ENCODE measurements at regions not wholly inside any gene's neighbourhood (a gene's known extent, or its start where the extent isn't known, plus 50 kb on each side); places are given as distances from the start of the nearest gene placed in this dataset.
A peak's percentile ranks its signal among the peaks of the same experiment; 100 is the strongest.
"Not testable (repeated sequence)": the region's sequence is repeated elsewhere in the genome, so short reads cannot be mapped to it uniquely, and the experiment has no call there.

DNA sequence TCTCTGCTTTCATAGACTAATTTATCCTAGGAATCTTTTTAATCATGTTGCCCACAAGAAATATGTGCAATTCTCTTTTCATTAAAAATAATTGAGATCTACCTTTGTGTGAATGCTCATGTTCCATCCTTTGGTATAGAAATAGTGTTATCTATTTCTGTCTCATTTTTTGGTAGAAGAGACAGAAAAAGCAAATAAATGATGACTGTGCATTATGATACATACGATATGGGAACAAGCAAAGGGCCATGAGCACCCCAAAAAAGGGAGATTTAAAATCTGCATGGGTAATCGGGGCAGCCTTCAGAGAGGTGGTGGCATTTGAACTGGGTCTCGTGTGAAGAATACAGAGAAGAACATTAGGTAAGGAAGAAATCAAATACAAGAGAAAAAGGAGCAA, 1197.5 kb upstream of the AUTS2 start:
- no peak for DNase-seq (ENCODE audit: low read depth)

DNA sequence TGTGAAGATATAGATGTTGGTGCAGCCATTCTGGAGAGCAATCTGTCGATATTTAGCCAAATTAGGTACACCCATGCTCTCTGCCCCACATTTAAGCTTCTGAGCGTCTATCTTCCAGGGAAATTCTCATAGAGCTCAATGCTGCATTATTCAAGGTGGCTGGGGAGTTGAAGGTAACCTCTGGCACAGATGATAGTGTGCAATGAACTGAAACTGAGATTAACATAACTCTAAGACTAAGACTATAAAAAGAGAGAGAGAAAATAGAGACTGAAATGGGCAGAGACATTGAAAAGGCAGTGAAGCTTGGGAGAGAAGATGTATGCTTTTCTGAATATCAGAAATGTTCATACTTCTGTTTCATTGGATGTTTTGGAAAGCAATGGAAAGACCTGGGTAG, 1197.0 kb upstream of the AUTS2 start:
- DNase-seq (ENCODE audit: low read depth): no peak

DNA sequence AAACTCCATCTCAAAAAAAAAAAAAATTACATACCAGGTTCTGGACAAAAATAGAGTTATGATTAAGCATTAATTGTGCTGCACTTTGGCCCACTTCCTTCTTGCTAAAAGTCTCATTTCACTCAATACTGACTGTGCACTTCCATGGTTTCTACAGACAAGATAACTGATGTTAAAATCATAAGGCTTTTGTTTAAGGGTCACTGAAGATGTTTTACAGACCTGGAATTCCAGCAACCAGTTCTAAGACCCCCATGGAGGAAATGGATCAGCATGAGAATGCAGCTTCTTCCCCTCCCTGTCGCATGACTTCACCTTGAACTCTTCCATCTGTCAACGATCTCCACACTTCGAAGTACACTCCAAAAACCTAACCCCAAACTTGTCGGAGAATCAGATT, 1191.8 kb upstream of the AUTS2 start:
- no peak for DNase-seq (ENCODE audit: low read depth)

DNA sequence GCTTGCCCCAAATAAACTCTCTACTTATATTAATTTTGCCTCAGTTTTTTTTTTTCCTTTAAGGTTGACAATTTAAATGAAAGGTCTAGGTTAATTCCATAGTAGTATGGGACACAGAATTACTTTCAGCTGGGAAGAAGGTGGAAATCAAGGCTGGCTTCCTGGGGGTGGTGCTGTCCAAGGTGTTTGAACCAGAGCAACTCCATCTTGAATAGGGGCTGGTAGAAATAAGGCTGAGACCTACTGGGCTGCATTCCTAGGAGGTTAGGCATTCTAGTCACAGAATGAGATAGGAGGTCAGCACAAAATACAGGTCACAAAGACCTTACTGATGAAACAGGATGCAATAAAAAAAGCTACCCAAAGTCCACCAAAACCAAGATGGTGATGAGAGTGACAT, 1190.8 kb upstream of the AUTS2 start:
- no peak for DNase-seq (ENCODE audit: low read depth)

DNA sequence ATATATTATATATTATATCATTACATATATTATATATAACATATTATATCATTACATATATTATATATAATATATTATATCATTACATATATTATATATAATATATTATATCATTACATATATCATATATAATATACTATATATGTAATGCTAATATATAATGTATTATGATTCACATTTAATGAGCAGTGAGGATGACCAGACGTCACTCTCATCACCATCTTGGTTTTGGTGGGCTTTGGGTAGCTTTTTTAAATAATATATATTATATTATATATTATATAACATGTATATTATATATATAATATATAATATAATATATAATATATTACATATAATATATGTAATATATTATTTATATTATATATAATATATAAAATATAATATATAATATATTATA, 1189.4 kb upstream of the AUTS2 start:
- DNase-seq (ENCODE audit: low read depth): no peak

DNA sequence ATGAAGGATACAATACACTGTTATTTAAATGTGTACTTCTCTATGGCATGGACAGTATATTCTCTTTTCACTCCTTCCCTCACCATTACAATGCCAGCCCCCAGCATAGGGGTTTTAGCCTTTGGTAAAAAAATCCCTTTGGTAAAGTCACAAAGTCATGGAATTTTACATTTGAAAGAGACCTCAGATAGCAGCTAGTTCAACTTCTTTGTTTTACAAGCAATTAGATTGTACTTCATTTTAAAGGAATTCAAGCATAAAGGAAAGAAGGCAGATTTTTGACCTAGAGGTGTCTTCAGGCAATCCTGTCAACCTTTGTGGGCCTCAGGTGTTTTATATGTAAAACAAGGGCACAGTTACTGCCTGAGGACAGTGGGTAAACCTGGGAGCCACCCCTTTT, 1188.4 kb upstream of the AUTS2 start:
- DNase-seq (ENCODE audit: low read depth): no peak

DNA sequence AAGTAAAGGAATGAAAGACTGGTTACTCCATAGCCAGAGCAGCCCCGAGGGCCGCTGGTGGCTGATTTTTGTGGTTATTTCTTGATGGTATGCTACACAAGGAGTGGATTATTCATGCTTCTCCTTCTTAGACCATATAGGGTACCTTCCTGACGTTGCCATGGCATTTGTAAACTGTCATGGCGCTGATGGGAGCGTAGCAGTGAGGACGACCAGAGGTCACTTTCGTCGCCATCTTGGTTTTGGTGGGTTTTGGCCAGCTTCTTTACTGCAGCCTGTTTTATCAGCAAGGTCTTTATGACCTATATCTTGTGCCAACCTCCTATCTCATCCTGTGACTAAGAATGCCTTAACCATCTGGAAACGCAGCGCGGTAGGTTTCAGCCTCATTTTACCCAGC, 1187.6 kb upstream of the AUTS2 start:
- DNase-seq (ENCODE audit: low read depth): not testable (repeated sequence)

DNA sequence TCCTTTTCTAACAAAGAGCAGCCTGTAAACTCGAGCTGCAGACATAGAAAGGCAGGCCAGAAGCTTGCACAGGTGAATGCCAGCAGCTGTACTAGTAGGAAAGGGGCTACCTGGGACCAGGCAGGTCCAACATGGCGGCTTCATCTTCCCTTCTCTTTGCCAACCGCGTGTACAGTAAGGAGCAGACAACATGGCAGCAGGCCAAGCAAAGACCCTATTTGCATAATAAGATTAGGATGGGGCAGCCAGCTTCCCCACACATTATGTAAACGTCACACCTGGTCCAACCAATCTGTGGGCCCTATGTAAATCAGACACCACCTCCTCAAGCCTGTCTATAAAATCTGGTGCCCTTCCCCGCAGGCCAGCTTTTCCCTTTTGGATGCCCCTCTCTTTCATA, 1186.5 kb upstream of the AUTS2 start:
- DNase-seq (ENCODE audit: low read depth): no peak

DNA sequence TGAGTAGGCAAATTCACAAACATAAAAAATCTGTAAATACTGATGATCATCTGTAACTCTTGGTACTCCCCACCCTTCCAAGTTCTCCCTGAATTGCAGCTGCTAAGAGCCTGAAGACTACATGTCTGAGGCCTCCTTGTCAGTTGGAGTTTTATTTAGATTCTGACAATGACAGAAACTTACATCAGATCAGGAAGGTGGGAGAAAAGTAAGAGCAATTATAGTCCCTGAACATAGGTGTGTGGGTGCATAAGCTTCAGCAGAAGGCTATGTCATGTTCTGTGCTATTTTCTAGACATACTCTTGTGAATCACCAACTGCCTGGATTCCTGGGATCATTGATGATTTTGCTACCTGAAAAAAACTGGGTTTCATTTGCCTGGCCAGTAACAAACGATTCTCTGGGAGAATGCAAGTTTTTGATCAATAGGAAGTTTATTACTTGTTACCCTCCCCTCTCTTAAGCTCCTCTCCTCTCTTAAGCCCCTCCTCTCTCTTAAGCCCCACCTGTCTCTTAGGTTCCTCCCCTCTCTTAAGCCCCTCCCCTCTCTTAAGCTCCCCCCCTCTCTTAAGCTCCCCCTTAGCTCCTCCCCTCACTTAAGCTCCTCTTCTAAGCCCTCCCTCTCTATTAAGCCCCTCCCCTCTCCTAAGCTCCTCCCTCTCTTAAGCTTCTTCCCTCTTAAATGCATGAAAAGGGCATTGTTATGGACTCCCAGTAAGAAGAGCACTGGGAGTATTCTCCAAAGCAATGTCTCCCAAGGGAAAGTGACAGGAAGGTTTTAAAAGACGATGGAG, 1183.4 kb upstream of the AUTS2 start:
- DNase-seq (ENCODE audit: low read depth): no peak

DNA sequence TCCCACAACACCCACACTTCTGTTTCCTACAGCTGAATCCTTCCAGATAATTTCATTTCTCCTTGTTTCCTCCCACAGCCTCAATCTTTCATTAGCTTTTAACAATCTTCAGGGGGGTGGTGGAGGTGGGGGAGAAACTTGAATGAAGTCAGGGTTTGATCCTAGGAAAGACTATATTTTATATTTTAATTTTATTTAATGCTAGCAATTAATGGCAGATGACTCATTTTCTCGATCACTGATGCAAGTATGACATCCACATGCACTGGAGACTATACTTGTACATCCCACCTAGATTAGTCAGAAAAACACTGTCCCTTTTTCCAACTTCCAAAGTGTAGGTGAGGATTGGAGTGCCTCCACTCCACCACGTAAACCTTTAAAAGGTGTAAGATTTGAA, 1181.3 kb upstream of the AUTS2 start:
- DNase-seq (ENCODE audit: low read depth): no peak

DNA sequence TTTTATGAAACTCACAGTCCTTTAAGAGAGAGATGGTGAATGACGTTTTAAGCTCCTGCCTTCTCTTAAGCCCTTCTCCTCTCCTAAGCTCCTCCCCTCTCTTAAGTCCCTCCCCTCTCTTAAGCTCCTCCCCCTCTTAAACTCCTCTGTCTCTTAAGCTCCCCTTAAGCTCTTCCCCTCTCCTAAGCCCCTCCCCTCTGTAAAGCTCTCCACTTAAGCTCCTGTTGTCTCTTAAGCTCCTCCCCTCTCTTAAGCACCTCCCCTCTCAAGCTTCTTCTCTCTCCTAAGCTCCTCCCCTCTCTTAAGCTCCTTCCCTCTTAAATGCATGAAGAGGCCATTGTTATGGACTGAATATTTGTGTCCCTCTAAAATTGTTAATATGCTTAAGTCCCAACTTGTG, 1180.6 kb upstream of the AUTS2 start:
- no peak for DNase-seq (ENCODE audit: low read depth)

DNA sequence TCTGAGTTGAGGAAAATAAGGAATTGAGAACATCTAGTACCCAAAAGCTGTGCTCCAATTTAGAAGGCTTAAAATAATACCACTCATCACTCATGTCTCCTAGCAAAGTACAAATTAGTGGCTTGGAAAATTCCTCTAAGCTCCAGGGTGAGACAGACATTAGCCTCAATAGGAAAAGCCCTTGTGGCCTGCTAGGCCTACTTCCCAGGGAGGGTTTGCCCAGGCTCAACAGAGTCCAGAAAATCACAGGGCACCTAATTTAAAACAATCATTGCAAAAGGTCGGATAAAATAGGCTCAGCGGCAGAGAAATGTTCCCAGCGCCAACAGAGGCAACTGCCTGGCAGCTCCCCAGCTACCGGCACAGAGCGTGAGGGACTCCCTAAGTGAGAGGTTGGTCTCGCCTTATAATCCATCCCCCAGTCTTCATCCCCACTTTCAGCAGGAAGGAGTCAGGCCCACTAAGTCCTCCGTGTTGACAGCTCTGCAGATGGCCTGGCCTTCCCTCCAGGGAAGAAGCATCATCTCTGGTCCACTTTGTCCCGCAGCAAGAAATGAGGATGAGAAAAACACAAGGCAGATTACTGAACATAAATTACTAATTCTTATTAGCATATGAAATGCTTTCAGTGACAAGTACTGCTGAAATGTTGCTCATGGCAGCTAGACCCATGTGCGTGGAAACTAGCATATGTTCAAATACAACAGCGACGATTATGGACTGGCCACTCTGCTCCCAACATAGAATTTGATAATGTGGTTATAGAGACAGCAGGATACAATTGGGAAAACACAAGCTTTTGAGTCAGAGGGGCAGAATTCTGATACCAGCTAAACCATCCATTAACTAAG, 1177.7 kb upstream of the AUTS2 start:
- no peak for DNase-seq (ENCODE audit: low read depth)

DNA sequence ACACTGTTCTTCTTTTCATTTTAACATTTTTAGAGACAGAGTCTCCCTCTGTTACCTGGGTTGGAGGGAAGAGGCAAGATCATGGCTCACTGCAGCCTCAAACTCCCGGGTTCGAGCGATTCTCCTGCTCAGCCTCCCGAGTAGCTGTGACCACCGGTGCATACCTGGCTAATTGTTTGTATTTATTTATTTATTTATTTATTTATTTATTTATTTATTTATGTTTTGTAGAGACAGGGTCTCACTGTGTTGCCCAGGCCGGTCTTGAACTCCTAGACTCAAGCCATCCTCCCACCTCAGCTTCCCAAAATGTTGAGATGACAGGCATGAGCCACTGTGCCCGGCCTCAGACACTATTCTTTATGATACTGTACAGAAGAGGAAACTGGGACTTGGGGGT, 1176.6 kb upstream of the AUTS2 start:
- DNase-seq (ENCODE audit: low read depth): no peak

DNA sequence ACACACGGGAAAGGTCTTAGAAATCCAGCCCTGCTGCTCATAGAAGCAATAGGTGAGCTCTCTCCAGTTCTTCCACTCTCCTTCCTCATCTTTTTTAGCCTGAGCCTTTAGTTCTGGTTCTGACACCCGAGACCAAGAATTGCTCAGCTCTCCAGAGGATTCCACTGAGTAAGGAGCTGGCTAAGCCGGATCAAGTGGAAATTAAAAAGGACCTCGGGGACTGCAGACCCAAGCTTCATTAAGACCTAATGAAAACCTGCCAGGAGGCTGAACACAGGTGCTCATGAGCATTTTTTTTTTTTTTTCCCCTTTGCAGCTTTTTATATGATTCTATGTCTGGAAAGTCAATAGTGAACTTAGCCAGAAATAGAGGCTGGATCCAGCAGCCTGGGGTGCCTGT, 1176.0 kb upstream of the AUTS2 start:
- no peak for DNase-seq (ENCODE audit: low read depth)

DNA sequence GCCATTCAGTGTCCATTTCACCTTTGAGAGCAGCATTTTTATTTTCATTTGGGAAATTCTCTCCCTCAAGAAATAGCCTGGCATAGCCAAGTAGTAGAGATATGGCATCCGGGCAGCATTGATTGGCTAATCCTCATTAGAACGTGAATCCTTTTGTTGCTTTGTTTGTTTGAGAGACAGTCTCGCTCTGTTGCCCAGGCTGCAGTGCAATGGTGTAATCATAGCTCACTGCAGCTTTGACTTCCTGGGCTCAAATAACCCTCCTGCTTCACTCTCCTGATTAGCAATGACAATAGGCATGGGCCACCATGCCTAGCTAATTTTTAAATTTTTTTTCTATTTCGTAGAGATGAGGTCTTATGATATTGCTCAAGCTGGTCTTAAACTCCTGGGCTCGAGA, 1174.9 kb upstream of the AUTS2 start:
- no peak for DNase-seq (ENCODE audit: low read depth)

DNA sequence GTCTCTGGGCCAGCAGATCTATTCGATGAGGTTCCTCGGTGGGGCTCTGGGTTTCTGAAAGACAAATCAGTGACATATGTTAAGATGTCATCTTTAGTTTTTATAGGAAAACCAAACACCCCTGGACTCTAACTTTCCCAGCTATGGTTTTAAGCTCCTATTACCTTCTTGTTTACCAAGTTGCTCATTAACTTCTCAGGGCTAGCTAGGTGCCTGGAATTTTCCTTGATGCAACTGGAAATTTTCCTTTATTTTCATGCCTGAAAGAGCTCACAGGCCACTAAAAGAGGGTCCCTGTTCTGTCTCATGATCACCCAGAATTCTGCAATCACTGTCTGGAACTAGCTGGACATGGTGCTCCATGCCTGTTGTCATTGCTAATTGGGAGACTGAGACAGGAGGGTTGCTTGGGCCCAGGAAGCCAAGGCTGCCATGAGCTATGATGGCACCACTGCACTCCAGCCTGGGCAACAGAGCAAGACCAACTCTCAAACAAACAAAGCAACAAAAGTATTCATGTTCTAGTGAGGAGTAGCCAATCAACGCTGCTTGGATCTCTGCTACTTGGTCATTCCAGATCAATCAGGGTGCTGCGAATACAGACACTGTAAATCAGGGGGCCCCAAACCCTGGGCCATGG, 1173.5 kb upstream of the AUTS2 start:
- DNase-seq (ENCODE audit: low read depth): no peak

DNA sequence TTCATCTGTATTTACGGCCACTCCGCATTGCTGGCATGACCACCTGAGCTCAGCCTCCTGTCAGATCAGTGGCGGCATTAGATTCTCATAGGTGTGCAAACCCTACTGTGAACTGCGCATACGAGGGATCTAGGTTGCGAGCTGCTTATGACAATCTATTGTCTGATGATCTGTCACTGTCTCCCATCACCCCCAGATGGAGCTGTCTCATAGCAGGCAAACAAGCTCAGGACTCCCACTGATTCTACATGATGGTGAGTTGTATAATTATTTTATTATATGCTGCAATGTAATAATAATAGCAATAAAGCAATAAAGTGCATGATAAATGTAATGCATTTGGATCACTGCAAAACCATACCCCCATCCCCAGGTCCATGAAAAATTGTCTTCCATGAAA, 1172.9 kb upstream of the AUTS2 start:
- DNase-seq (ENCODE audit: low read depth): no peak

DNA sequence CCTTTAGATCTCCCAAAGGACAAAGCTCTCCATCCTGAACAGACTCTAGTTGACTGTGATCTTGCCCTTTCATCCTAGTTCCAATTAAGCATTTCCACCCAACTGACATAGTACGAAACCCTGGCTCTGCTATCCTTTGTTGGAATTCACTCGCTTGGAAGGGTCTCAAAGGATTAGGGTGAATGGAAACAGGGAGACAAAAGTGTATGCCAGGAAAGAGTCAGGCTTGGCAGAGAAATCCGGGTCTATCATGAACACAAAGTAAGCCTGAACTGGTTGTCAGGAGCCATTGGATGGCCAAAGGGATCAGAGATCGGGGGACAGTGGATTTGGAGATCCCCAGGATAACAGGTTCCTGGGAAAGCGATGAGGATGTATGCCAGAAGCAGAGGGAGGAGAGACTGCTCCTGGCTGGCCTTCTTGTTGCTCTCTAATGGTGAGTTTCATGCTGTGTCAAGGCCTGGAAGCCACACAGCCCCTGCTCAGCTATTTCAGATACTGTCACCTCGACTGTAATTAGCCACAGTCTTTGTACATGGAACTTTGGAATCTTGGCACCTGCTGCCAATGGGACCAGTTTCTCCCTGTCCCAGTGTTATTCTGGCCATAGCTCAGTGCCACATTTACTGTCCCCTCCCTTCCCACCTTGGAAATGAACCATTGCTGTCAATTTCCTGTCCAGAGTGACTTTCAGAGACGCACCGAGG, 1168.7 kb upstream of the AUTS2 start:
- no peak for DNase-seq (ENCODE audit: low read depth)

DNA sequence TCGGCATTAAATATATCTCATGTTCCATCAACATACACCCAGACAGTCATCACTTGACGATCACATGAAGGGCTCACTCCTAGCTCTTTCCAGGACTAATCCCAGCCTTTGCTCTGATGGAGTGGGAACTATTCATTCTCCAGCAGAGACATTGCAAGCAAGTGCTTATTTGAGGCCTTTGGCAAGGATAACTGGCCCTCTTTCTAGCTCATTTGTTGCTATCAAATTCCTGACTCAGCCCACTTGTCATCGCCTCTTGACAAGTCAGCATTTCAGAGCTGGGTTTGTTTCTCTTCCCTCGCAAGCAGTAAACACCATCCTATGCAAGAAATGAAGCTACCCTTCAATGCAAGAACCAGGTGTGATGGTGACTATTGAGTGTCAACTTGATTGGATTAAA, 1165.7 kb upstream of the AUTS2 start:
- peak; percentile 4 for DNase-seq (ENCODE audit: low read depth)

DNA sequence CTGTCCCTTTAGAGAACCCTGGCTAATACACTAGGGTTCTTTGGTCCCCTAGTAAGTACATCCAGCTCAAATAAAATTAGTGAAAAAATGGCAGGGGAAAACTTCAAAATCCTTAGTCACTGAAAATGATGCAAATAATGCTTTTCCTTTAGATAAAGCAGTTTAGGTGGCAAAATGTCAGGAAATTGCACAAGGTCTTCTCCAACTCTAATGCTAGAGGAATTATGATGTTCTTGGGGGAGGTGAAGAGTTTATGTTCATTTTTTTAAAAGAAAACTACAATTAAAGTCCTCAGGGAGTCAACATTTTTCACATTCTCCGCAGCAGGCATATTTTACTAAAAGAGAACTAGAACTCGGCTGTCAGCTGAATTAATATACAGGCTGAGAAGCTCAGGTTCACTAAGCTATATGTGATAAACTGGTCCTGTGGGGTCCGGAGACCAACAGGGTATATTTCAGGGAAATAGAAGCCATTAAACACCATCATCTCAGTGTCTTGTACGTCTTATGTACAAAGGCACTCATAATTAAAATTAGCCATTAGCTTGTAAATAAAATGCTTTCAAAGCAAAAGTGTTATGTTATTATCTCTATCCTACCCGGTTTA, 1164.7 kb upstream of the AUTS2 start:
- DNase-seq (ENCODE audit: low read depth): peak; percentile 32

DNA sequence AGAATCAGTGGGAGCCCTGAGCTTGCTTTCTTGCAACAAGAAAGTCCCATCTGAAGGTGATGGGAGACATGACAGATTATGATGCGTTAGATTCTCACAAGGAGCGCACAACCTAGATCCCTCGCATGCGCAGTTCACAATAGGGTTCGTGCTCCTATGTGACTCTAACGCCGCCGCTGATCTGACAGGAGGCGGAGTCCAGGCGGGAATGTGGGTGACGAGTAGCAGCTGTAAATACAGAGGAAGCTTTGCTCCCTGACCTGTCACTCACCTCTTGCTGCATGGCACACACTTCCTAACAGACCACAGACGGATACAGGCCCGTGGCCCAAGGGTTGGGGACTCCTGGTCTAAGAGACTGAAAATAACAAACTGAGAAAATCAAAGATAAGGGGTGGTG, 1163.4 kb upstream of the AUTS2 start:
- DNase-seq (ENCODE audit: low read depth): no peak

DNA sequence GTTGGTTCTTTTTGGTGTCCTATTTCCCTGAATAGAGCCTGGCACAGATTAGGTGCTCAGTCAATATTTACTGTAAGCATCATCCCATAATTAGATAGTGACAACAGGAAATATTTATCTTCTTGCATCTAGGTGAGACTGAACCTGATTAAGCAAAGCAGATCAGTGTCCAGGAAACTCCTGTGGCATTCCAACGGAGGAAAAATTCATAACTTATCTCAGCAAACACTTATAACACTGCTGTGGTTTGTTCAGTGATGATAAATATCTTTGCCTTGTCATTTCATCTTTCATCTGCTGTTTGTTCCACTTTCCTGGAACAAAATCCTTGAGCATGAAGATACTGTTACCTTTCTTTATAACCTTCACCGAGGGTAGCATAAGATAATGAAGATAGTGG, 1160.3 kb upstream of the AUTS2 start:
- DNase-seq (ENCODE audit: low read depth): no peak
